Osteoblast (primary cell): ENCODE measurements at regions not wholly inside any gene's neighbourhood (a gene's known extent, or its start where the extent isn't known, plus 50 kb on each side); places are given as distances from the start of the nearest gene placed in this dataset.

ENCODE experiments used
- DNase-seq: peaks from one replicate; pipeline ENCODE4 v3.0.0; 2011; ENCODE audit warnings: low spot score, mixed read lengths; ENCODE audit not compliant: insufficient read length; ENCODE audit errors: missing footprints
- H2AFZ ChIP-seq: 2 replicates; pipeline ENCODE4 v1.6.0; 2011; ENCODE audit warnings: mild to moderate bottlenecking, low read length
- H3K27ac ChIP-seq: 2 replicates; pipeline ENCODE4 v1.5.1; 2011; ENCODE audit warnings: mild to moderate bottlenecking, low read depth, low read length, moderate library complexity
- H3K27me3 ChIP-seq: 2 replicates; pipeline ENCODE4 v1.6.0; 2012; ENCODE audit warnings: mild to moderate bottlenecking, control low read depth, inconsistent platforms, low read length, moderate library complexity; ENCODE audit not compliant: insufficient read depth
- H3K36me3 ChIP-seq: 2 replicates; pipeline ENCODE4 v1.5.1; 2011; ENCODE audit warnings: mild to moderate bottlenecking, low read length, control low read depth, moderate library complexity; ENCODE audit not compliant: insufficient read depth
- H3K4me1 ChIP-seq: 2 replicates; pipeline ENCODE4 v1.5.1; 2011; ENCODE audit warnings: mild to moderate bottlenecking, low read length, control low read depth, moderate library complexity; ENCODE audit not compliant: insufficient read depth
- H3K4me2 ChIP-seq: 2 replicates; pipeline ENCODE4 v1.6.0; 2011; ENCODE audit warnings: mild to moderate bottlenecking, low read length; ENCODE audit not compliant: insufficient read depth
- H3K4me3 ChIP-seq: fragments of 200-600 bp; sonication (generic); 3 replicates; pipeline ENCODE4 v1.5.1; 2012; ENCODE audit warnings: mild to moderate bottlenecking, low read length, inconsistent platforms; ENCODE audit not compliant: insufficient read depth
- H3K79me2 ChIP-seq: 2 replicates; pipeline ENCODE4 v1.6.0; 2012; ENCODE audit warnings: mild to moderate bottlenecking, low read length, control low read depth, inconsistent platforms; ENCODE audit not compliant: insufficient read depth
- H3K9me3 ChIP-seq: 2 replicates; pipeline ENCODE4 v1.5.1; 2011; ENCODE audit warnings: low read depth, low read length, control low read depth
- H4K20me1 ChIP-seq: 2 replicates; pipeline ENCODE4 v1.6.0; 2012; ENCODE audit warnings: mild to moderate bottlenecking, low read length, control low read depth; ENCODE audit not compliant: insufficient read depth
- TF ChIP-seq, protein P1 (sequence below): IDR thresholded peaks from 2 replicates; pipeline ENCODE4 v1.5.1; 2011; ENCODE audit warnings: mild to moderate bottlenecking, low read depth, low read length, moderate library complexity; ENCODE audit errors: extremely low read depth

DNA sequence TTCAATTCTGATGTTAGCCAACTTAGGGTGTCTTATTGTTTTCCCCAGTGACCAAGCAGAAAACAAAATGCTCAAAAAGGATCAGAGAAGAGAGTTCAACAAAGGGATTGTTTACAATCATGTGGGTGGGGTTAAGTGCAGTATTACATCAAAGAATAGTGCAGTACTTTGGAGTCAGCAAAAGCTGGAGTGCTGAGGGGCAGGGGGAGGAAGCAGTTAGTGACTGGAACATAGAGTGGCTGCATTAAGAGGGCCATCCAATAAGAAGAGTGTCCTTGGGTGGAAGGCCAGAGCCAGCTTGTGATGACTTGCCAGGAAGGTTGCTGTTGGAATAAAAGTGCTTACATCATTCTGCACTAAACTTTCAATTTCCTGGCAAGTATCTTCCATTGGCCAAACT is 175.5 kb downstream of the CYYR1 start:
- no peak overlapping the region for H2AFZ ChIP-seq
- H3K4me3 ChIP-seq = no peak overlapping the region
- no peaks in the 10 kb centered on the region for H3K79me2 ChIP-seq
- TF ChIP-seq, protein P1, sequence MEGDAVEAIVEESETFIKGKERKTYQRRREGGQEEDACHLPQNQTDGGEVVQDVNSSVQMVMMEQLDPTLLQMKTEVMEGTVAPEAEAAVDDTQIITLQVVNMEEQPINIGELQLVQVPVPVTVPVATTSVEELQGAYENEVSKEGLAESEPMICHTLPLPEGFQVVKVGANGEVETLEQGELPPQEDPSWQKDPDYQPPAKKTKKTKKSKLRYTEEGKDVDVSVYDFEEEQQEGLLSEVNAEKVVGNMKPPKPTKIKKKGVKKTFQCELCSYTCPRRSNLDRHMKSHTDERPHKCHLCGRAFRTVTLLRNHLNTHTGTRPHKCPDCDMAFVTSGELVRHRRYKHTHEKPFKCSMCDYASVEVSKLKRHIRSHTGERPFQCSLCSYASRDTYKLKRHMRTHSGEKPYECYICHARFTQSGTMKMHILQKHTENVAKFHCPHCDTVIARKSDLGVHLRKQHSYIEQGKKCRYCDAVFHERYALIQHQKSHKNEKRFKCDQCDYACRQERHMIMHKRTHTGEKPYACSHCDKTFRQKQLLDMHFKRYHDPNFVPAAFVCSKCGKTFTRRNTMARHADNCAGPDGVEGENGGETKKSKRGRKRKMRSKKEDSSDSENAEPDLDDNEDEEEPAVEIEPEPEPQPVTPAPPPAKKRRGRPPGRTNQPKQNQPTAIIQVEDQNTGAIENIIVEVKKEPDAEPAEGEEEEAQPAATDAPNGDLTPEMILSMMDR = no peak
- H3K36me3 ChIP-seq = no peaks in the 10 kb centered on the region
- no peaks in the 10 kb centered on the region for H3K27me3 ChIP-seq
- no peak overlapping the region for H3K27ac ChIP-seq
- no peaks in the 10 kb centered on the region for H3K4me1 ChIP-seq
- no peak for DNase-seq
- no peaks in the 10 kb centered on the region for H4K20me1 ChIP-seq
- H3K9me3 ChIP-seq = no peaks in the 10 kb centered on the region
- no peak overlapping the region for H3K4me2 ChIP-seq

DNA sequence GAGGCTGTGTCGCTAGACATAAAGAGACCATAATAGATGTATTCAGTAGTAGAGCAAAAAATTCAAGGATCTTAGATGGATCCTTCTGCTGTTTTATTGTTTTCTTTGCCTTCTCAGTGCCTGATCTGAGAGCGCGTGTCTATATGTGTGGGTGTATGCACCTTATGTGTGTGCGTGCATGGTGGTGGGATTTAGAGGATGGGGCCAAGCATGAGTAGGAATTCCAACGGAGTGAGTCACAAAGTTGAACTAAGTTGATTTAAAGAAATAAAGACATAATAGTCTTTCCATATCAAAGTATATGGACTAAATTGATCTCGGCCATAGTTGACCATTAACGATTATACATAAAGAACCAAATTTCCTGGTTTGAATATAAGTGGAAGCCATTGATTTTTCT is 178.7 kb downstream of the CYYR1 start:
- Histone ChIP-seq H4K20me1 (no peaks in the 10 kb centered on the region), H3K4me1 (peaks cover 13% of the 10 kb centered on the region), H3K4me2 (no peak overlapping the region), H3K79me2 (no peaks in the 10 kb centered on the region), H3K27ac (no peak overlapping the region), H3K9me3 (no peaks in the 10 kb centered on the region), H2AFZ (peak overlapping the region; percentile 8), H3K4me3 (no peak overlapping the region), H3K36me3 (no peaks in the 10 kb centered on the region), H3K27me3 (no peaks in the 10 kb centered on the region)
- TF ChIP-seq, protein P1 = no peak
- DNase-seq = no peak

DNA sequence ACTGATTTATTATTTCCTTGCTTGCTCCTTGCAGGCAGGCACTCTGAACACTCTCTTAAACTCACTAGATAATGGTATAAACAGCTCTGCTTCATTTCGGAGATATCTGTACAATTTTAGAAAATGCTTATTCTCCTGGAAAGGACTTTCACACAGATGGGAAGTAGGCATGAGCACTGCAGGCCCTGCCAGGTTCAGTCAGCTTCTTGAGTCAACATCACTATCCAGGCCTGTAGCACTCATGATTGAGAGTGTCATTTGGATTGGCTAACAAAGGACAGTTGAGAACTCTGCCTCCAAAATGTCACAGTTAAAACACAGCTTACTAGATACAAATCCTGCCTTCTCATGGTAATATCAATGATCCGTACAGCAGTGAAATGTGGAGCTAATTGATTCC is 181.9 kb downstream of the CYYR1 start:
- Histone ChIP-seq H3K27me3 (no peaks in the 10 kb centered on the region), H3K9me3 (peaks cover 2% of the 10 kb centered on the region), H3K4me3 (no peak overlapping the region), H3K4me2 (no peak overlapping the region), H3K4me1 (peaks cover 21% of the 10 kb centered on the region), H3K36me3 (no peaks in the 10 kb centered on the region), H3K79me2 (no peaks in the 10 kb centered on the region), H3K27ac (no peak overlapping the region), H2AFZ (peak overlapping the region; percentile 7), H4K20me1 (no peaks in the 10 kb centered on the region)
- no peak for DNase-seq
- TF ChIP-seq, protein P1 = no peak

DNA sequence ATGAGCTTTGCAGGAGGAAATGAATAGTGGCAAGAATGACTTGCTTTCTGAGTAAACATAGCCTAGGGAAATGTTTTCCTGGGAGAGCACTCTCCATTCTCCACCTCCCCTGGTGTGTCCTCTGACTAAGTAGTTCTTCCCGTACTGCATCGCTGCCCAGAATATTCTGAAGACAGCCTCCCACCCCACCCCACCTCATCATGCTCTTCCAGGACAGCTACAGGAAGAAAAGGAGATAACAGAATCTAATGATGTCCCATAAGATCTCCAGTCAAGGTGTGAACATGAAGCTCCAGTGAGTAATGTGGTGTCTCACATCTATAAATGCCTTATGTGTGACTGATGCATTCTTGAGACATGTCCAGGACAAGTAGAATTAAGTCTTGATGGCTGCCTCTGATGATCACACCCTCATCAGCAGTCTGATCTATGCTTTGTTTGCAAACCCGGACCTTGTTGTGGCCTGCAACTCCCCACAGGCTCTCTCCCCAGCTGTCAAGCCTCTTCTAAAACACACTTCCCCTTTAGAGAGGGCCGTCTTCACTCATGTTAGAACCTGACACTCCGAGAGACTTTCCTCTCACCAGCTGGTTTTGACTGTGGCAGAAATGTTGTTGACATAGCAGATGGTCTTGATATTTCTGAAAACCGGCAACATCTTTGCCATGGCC is 183.0 kb downstream of the CYYR1 start:
- Histone ChIP-seq H4K20me1 (no peaks in the 10 kb centered on the region), H2AFZ (peak overlapping the region; percentile 20), H3K79me2 (no peaks in the 10 kb centered on the region), H3K9me3 (peaks cover 2% of the 10 kb centered on the region), H3K27me3 (no peaks in the 10 kb centered on the region), H3K4me1 (peaks cover 21% of the 10 kb centered on the region), H3K27ac (peak overlapping the region; percentile 69), H3K36me3 (no peaks in the 10 kb centered on the region), H3K4me2 (peak overlapping the region; percentile 49), H3K4me3 (no peak overlapping the region)
- TF ChIP-seq, protein P1 = no peak
- DNase-seq = no peak
